ENCODE measurements at regions not wholly inside any gene's neighbourhood (a gene's known extent, or its start where the extent isn't known, plus 50 kb on each side); places are given as distances from the start of the nearest gene placed in this dataset.

- Histone ChIP-seq H3K9me3 (no peaks in the 10 kb centered on the region), H3K27me3 (no peaks in the 10 kb centered on the region), H3K36me3 (no peaks in the 10 kb centered on the region), H3K4me3 (ENCODE audit: low read depth in 1 of 2, low read length in 1 of 2) (no peak overlapping the region), H3K27ac (no peak overlapping the region), H3K4me1 (ENCODE audit: control insufficient read depth in 1 of 2, insufficient read depth in 1 of 2, low read depth in 1 of 2, low read length in 1 of 2) (no peaks in the 10 kb centered on the region)
- no peak for TF ChIP-seq CTCF (IDR thresholded peaks at IDR 0.05)
Measured at GRCh38 chr10:4748491-4749270, 77.3 kb upstream of the AKR1E2 start.

DNA sequence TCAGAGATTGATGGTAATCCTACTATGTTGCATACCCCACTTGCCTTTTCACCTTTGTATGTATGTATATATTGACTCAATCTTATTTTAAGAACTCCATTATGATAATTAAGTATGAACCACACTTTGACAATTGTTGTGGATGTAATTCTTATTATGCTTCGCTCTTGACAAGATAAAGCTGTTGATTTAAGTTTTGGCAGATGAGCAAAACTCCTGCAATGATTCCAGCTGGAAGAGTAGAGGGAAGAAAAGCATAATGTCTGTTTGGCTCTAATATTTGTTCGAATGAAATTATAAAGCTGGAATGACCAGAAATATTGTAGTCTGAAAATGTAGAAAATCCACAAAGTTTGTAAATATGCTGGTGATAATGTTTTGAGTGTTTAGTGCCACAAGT, 83.8 kb upstream of the AKR1E2 start:
- no peaks in the 10 kb centered on the region for H3K9me3 ChIP-seq
- no peaks in the 10 kb centered on the region for H3K36me3 ChIP-seq
- H3K27ac ChIP-seq: no peak overlapping the region
- H3K27me3 ChIP-seq: no peaks in the 10 kb centered on the region
- no peak overlapping the region for H3K4me3 ChIP-seq (ENCODE audit: low read depth in 1 of 2, low read length in 1 of 2)
- no peaks in the 10 kb centered on the region for H3K4me1 ChIP-seq (ENCODE audit: control insufficient read depth in 1 of 2, insufficient read depth in 1 of 2, low read depth in 1 of 2, low read length in 1 of 2)
- TF ChIP-seq CTCF (IDR thresholded peaks at IDR 0.05): no peak

DNA sequence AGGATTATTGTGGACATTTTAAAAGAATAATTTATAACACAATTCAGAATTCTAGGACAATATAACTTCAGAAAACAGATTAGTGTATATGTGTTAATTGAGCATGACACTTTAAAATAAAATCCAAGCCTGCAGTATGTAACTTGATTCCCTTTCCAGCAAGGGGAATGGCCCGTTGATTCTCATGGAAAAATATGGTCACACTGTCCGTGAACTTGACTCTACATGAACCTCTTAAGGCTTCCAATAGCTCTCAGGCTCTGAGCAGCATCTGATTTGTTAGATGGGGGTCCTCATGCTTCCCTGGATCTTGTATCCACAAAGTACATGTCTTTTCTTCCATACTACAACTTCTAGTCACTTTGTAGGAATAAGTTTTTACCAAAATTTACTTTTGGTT, 85.5 kb upstream of the AKR1E2 start:
- H3K9me3 ChIP-seq: no peaks in the 10 kb centered on the region
- H3K4me3 ChIP-seq (ENCODE audit: low read depth in 1 of 2, low read length in 1 of 2): no peak overlapping the region
- H3K27ac ChIP-seq: no peak overlapping the region
- no peaks in the 10 kb centered on the region for H3K27me3 ChIP-seq
- no peaks in the 10 kb centered on the region for H3K36me3 ChIP-seq
- H3K4me1 ChIP-seq (ENCODE audit: control insufficient read depth in 1 of 2, insufficient read depth in 1 of 2, low read depth in 1 of 2, low read length in 1 of 2): no peaks in the 10 kb centered on the region
- no peak for TF ChIP-seq CTCF (IDR thresholded peaks at IDR 0.05)

- Histone ChIP-seq H3K36me3 (no peaks in the 10 kb centered on the region), H3K27me3 (no peaks in the 10 kb centered on the region), H3K4me3 (ENCODE audit: low read depth in 1 of 2, low read length in 1 of 2) (no peak overlapping the region), H3K27ac (no peak overlapping the region), H3K9me3 (no peaks in the 10 kb centered on the region), H3K4me1 (ENCODE audit: control insufficient read depth in 1 of 2, insufficient read depth in 1 of 2, low read depth in 1 of 2, low read length in 1 of 2) (no peaks in the 10 kb centered on the region)
- TF ChIP-seq CTCF (IDR thresholded peaks at IDR 0.05): no peak
Measured at GRCh38 chr10:4736608-4737007, 89.4 kb upstream of the AKR1E2 start.

DNA sequence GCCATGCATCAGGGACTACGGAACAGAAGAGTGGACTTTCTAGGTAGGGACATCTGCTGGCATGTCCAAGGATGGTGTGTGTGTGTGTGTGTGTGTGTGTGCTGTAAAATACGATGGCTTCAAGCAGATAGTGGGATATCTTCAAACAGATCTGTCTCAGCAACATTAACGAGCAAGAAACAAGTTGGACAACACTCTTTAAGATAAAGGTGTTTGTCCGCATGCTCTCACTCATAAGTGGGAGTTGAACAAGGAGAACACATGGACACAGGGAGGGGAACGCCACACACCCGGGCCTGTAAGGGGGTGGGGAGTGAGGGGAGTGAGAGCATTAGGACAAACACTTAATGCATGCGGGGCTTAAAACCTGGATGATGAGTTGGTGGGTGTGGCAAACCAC, 89.8 kb upstream of the AKR1E2 start:
- Histone ChIP-seq H3K36me3 (no peaks in the 10 kb centered on the region), H3K27me3 (no peaks in the 10 kb centered on the region), H3K4me1 (ENCODE audit: control insufficient read depth in 1 of 2, insufficient read depth in 1 of 2, low read depth in 1 of 2, low read length in 1 of 2) (no peaks in the 10 kb centered on the region), H3K27ac (no peak overlapping the region), H3K4me3 (ENCODE audit: low read depth in 1 of 2, low read length in 1 of 2) (no peak overlapping the region), H3K9me3 (no peaks in the 10 kb centered on the region)
- TF ChIP-seq CTCF (IDR thresholded peaks at IDR 0.05): no peak

Data from neutrophil (primary cell).